ENCODE measurements at regions not wholly inside any gene's neighbourhood (a gene's known extent, or its start where the extent isn't known, plus 50 kb on each side); places are given as distances from the start of the nearest gene placed in this dataset.
A peak's percentile ranks its signal among the peaks of the same experiment; 100 is the strongest.

GRCh38 chr21:37967036-37967435 is 50.8 kb upstream of the KCNJ6 start:
- DNase-seq: no peak

DNA sequence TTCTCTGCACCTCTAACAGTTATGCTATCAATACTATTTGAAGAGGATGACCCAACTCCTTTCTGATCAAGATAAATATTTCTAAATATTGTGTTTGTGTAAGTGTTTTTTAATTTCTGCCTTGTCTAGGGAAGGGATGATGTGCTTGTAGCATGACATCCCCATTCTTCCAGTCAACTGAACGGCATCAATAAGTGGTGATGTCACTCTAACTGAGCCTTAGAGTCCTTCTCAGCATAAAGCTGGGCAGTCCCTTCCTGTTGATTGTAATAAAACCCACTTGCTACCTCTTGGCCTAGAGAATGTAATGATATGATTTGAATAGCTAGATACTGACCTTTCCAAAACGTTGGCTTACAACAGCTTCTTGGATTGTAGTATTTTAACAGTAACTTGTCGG is 52.5 kb upstream of the KCNJ6 start:
- no peak for DNase-seq

GRCh38 chr21:37970548-37970947 is 54.3 kb upstream of the KCNJ6 start:
- no peak for DNase-seq

DNA sequence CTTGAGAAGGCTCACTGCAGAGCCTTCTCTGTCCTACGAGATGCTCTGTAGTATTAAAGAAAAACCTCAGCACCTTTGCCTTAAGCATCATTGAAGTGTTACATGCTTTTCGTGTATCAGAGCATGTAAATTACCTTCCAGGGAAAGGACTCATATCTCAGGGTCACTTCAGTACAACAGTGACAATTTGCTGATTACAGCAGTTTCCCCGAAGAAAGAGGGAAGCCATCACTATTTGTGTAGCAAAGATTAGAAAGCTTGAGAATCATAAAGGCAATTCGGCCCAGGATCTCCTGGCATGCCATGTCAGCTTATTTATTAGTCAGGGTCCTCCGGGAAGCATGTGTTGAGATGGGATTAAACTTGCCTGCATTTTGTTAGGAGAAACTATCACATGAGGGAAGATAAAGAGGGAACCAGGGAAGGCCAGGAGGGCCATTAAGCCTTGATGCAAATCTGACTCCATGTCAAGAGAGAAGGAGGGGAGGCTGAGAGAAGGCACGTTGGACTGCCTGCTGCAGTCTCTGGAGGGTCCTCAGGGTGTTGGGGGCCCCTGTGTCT is 55.2 kb upstream of the KCNJ6 start:
- no peak for DNase-seq

GRCh38 chr21:37974081-37974480 is 57.8 kb upstream of the KCNJ6 start:
- DNase-seq: no peak

GRCh38 chr21:37982496-37983318 is 66.5 kb upstream of the KCNJ6 start:
- DNase-seq: no peak

GRCh38 chr21:37983336-37984095 is 67.3 kb upstream of the KCNJ6 start:
- no peak for DNase-seq

GRCh38 chr21:37984416-37984815 is 68.2 kb upstream of the KCNJ6 start:
- no peak for DNase-seq

- no peak for DNase-seq
Measured at GRCh38 chr21:37986000-37986399, 69.7 kb upstream of the KCNJ6 start.

DNA sequence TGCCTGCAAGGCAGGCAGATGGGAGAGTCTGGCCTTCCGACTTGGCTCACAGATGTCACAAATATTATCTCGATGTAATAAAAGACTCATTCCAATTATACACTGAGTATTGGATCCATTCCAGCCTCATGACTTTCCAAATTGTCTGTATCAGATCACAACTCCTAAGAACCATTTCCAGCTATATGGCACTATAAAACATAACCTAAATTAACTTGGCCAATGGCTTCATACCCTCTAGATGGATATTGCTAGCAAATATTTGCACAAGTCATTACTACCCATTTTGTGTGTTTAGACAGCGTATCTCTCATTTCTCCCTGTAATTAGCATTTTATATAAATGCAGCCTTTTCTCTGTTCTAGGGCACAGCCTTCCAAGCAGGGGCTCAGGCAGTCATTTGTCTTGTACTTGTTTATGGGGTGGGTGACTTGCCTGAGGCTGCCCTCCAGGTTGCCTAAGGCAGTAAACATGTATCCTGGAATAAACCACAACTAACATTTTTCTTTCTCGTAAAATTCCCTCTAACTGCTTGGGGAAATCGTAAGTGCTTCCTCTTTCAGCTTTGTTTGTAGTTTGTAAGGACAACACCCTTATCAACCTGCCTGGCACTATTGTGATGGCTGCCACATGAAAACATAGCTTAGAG is 70.6 kb upstream of the KCNJ6 start:
- DNase-seq: peak; percentile 97

GRCh38 chr21:37987668-37988067 is 71.4 kb upstream of the KCNJ6 start:
- no peak for DNase-seq

- no peak for DNase-seq
Measured at GRCh38 chr21:37993071-37993470, 76.8 kb upstream of the KCNJ6 start.

DNA sequence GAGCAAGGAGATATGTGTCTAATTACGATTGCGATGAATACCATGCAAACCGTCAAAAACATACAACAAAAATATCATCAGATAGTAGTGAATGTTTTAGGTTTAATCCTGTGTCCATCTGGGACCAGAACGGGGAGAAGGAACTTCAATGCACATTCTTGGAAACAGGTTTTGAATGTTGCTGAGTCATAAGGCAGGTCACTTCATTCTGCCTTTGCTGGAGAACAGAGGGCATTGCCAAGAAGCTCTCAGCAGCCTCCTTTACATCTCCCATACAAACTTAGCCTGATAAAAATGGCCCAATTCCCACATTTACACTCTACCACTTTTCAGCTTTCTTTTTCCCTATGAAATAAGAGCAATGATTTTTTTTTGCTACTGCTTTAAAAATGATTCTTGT is 78.0 kb upstream of the KCNJ6 start:
- no peak for DNase-seq

- DNase-seq: no peak
Measured at GRCh38 chr21:38012672-38013071, 96.4 kb upstream of the KCNJ6 start.

GRCh38 chr21:38013741-38014140 is 97.5 kb upstream of the KCNJ6 start:
- DNase-seq: no peak

DNA sequence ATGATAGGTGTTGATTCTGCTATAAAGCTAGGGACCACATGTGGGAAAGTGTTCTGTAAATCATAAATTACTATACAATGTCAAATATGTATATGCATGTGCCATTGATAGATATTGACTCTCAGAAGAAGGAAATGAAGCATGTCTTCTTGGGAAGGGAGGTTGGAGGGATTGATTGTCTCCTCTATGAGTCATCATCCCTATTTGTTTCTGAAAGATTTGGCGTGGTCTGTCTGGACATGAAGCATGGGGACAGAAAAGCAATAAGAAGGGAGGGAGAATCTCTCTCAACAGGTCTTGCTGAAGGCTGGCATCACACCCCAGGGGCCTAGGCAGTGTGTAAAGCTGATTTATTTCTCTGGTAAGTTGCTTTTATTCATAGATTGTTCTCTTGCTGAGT is 98.0 kb upstream of the KCNJ6 start:
- DNase-seq: no peak

GRCh38 chr21:38027901-38028498 is 111.7 kb upstream of the KCNJ6 start:
- no peak for DNase-seq

DNA sequence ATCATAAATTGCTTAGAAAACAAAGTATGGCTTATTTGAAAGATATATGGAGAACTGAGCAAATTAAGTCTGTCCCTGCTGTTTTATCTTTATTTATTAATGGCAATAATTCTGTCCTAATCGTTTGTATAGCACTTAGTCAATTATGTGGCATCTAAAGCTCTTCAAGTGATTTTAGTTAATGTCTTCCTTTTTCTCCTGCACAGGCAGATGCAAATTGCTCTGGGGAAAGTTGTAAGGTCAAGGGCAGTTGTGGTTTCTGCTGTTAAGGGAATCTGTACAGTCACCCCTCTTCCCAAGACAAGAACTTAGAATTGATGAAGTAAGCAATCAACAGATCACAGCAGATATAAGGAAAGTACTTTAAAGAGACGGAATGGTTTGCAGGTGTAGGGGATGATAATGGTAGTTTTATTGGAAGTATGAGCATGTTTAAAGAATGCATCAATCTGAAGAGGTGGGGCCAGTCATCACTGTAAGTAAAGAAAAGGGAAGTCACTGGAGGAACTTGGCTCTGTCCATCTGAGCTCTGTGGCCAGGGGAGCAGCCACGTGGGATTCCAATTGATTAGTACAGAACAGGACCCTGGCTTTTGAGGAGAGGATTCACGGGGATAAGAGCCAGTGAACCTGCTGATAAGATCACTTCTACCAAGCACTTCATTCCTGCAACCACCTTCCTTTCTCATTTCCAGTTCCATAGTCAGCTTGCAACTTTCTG is 116.0 kb upstream of the KCNJ6 start:
- DNase-seq: no peak

DNA sequence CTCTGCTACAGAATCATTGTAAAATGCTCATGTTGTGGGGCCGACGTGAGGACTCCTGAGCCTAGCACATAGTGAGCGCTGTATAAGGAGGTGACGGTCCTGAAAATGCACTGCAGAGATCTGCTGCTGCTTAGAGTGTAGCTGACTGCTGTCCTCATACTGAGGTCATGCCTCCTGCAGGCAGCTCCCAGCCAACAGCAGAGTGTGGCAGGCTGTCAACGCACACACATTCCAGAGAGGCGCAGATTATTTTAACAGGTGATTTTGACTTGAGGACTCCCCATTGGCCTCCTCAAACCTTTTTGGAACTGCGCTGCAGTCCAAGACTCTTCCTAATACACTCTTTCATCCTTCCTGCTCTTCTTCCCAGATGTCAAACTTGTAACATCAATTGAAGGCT is 119.8 kb upstream of the KCNJ6 start:
- DNase-seq: no peak

- DNase-seq: no peak
Measured at GRCh38 chr21:38037416-38037815, 121.2 kb upstream of the KCNJ6 start.

GRCh38 chr21:38039369-38039768 is 123.1 kb upstream of the KCNJ6 start:
- no peak for DNase-seq

- no peak for DNase-seq
Measured at GRCh38 chr21:38039841-38040240, 123.6 kb upstream of the KCNJ6 start.
